ENCODE measurements at regions not wholly inside any gene's neighbourhood (a gene's known extent, or its start where the extent isn't known, plus 50 kb on each side); places are given as distances from the start of the nearest gene placed in this dataset.

DNA sequence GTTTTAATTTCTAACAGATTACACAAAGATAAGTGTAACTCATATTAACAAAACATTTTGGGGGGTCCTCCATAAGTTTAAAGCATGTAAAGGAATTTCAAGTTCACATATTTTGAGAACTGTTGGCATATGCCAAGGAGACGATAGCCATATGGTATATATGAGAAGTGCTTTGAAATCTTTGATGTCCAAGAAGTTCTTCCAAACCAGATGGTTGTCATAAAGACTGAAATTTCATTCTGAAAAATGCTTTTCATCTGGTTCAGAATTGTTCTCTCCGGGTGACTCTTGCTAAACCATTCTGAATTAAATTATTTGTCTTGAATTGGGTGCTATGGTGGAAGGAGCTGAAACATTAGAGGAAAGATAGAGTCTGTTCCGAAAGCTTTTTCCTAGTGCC, 513.0 kb upstream of the AKR1E2 start:
- Mint-ChIP-seq H3K27ac (no peak overlapping the region), H3K27me3 (peaks cover 22% of the 10 kb centered on the region), H3K36me3 (peaks cover 2% of the 10 kb centered on the region), H3K4me1 (no peaks in the 10 kb centered on the region), H3K9me3 (peaks cover 5% of the 10 kb centered on the region), H3K4me3 (no peak overlapping the region)
- DNase-seq: no peak
- no peak for ATAC-seq (ENCODE audit: low read depth)
- POLR2A ChIA-PET: no interaction called here

GRCh38 chr10:4312051-4312835, 513.8 kb upstream of the AKR1E2 start:
- Mint-ChIP-seq H3K27ac (no peak overlapping the region), H3K4me1 (no peaks in the 10 kb centered on the region), H3K36me3 (peaks cover 2% of the 10 kb centered on the region), H3K9me3 (peaks cover 5% of the 10 kb centered on the region), H3K27me3 (peaks cover 22% of the 10 kb centered on the region), H3K4me3 (no peak overlapping the region)
- DNase-seq: no peak
- no peak for ATAC-seq (ENCODE audit: low read depth)
- POLR2A ChIA-PET: no interaction called here

DNA sequence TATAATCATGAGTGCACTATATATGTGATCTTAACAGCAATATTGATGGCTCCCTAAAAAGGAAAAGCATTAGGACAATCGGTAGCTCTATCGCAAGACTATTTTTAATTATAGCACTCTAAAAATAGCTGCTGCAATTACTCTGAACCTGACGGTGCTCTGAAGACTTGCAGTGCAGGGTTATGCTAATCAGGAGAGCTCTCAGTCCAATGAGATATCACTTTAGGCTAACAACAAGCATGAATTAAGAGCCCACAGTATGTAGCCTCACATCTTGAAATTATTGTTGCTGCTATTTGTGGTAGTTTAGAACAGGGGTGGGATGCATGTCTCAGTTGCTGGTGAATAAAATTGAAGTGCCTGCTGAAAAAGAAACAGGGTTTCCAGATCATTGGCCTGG, 515.8 kb upstream of the AKR1E2 start:
- no peak for ATAC-seq (ENCODE audit: low read depth)
- Mint-ChIP-seq H3K4me1 (no peaks in the 10 kb centered on the region), H3K4me3 (no peak overlapping the region), H3K27me3 (peaks cover 20% of the 10 kb centered on the region), H3K27ac (no peak overlapping the region), H3K36me3 (peaks cover 2% of the 10 kb centered on the region), H3K9me3 (peaks cover 5% of the 10 kb centered on the region)
- no peak for DNase-seq
- POLR2A ChIA-PET: no interaction called here

- H3K27me3 Mint-ChIP-seq: peaks cover 21% of the 10 kb centered on the region
- peaks cover 2% of the 10 kb centered on the region for H3K36me3 Mint-ChIP-seq
- peaks cover 5% of the 10 kb centered on the region for H3K9me3 Mint-ChIP-seq
- POLR2A ChIA-PET: interaction anchor here (0.5 to 0.6 kb wide), 2 partner anchors 254 to 495 kb away, joined by 4 to 8 read pairs; no protein-coding TSS in a partner anchor
- no peak overlapping the region for H3K4me3 Mint-ChIP-seq
- H3K4me1 Mint-ChIP-seq: peaks cover 1% of the 10 kb centered on the region
- no peak for ATAC-seq (ENCODE audit: low read depth)
- no peak overlapping the region for H3K27ac Mint-ChIP-seq
- no peak for DNase-seq
Measured at GRCh38 chr10:4307910-4308309, 518.1 kb upstream of the AKR1E2 start.

- POLR2A ChIA-PET: no interaction called here
- H3K36me3 Mint-ChIP-seq: peaks cover 2% of the 10 kb centered on the region
- H3K4me1 Mint-ChIP-seq: peaks cover 1% of the 10 kb centered on the region
- H3K9me3 Mint-ChIP-seq: peaks cover 5% of the 10 kb centered on the region
- H3K4me3 Mint-ChIP-seq: no peak overlapping the region
- no peak overlapping the region for H3K27ac Mint-ChIP-seq
- peaks cover 22% of the 10 kb centered on the region for H3K27me3 Mint-ChIP-seq
- DNase-seq (no peak), ATAC-seq (ENCODE audit: low read depth) (no peak)
Measured at GRCh38 chr10:4306871-4307270, 519.1 kb upstream of the AKR1E2 start.

- DNase-seq (no peak), ATAC-seq (ENCODE audit: low read depth) (no peak)
- H3K27ac Mint-ChIP-seq: no peak overlapping the region
- POLR2A ChIA-PET: no interaction called here
- H3K4me1 Mint-ChIP-seq: peaks cover 1% of the 10 kb centered on the region
- no peak overlapping the region for H3K4me3 Mint-ChIP-seq
- H3K27me3 Mint-ChIP-seq: peaks cover 19% of the 10 kb centered on the region
- H3K9me3 Mint-ChIP-seq: peaks cover under 1% of the 10 kb centered on the region
- no peaks in the 10 kb centered on the region for H3K36me3 Mint-ChIP-seq
Measured at GRCh38 chr10:4303045-4303444, 518.0 kb upstream of the KLF6 start.

GRCh38 chr10:4301291-4302045, 516.5 kb upstream of the KLF6 start:
- no peak for ATAC-seq (ENCODE audit: low read depth)
- POLR2A ChIA-PET: no interaction called here

DNA sequence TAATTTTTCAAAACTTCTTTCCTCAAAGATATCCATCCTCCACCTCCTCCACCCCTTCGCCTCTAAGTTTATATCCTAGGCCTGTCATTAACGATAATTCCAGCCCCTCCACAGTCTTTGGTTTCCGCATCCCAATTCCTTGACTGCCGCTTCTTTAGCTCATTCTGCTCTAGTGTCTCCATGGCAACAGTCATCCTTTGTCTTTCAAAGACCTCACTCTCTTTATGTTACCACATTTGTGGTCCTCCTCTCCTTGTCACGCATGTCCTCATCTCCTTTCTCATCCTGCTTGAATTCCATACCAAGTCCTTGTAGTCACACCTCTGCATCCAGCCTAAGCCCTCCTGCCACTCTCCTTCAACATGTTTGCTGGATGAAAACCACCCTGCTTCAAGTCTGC, 511.2 kb upstream of the KLF6 start:
- no peak overlapping the region for H3K27ac Mint-ChIP-seq
- H3K36me3 Mint-ChIP-seq: no peaks in the 10 kb centered on the region
- no peaks in the 10 kb centered on the region for H3K4me1 Mint-ChIP-seq
- DNase-seq (no peak), ATAC-seq (ENCODE audit: low read depth) (no peak)
- H3K4me3 Mint-ChIP-seq: no peak overlapping the region
- POLR2A ChIA-PET: no interaction called here
- peaks cover 3% of the 10 kb centered on the region for H3K27me3 Mint-ChIP-seq
- peaks cover 2% of the 10 kb centered on the region for H3K9me3 Mint-ChIP-seq

More at GRCh38 chr10:4301291-4302045, 516.5 kb upstream of the KLF6 start:
- Mint-ChIP-seq H3K4me3 (no peak overlapping the region), H3K9me3 (peaks cover 2% of the 10 kb centered on the region), H3K27ac (no peak overlapping the region), H3K27me3 (peaks cover 15% of the 10 kb centered on the region), H3K4me1 (peaks cover 1% of the 10 kb centered on the region), H3K36me3 (no peaks in the 10 kb centered on the region)
- DNase-seq: no peak

DNA sequence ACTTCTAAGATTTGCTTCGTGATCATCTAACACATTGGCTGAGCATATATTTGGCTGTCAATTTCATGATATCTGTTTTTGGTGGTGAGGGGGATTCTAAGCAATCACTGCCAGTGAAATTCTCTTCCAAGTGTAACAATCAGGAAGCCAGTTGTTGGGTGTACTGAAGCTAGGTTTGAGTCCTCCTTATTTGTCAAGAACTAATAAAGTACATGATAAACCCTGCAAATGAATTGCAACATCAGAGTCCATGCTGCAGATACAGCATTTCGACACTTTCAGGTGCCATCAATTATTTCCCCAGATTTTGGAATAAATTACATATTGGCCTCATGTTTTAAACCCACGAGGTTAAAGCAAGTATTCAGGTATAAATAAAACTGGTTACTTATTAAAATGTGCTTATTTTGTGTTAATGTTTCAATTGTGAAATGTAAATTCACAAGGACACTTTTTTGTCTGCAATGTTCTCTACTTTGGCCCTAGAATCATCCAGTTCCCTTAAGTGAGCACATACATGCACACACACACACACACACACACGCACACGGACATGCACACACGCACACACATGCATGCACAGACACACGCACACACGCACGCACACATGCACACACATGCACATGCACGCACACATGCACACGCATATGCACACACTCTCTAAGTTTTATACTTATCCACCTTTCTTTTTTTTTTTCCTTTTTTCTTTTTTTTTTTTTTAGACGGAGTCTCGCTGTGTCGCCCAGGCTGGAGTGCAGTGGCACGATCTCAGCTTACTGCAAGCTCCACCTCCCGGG, 510.2 kb upstream of the KLF6 start:
- Mint-ChIP-seq H3K27me3 (peaks cover 3% of the 10 kb centered on the region), H3K27ac (no peak overlapping the region), H3K4me1 (no peaks in the 10 kb centered on the region), H3K9me3 (peaks cover 2% of the 10 kb centered on the region), H3K36me3 (no peaks in the 10 kb centered on the region), H3K4me3 (no peak overlapping the region)
- ATAC-seq (ENCODE audit: low read depth) (no peak), DNase-seq (no peak)
- POLR2A ChIA-PET: no interaction called here

- Mint-ChIP-seq H3K36me3 (no peaks in the 10 kb centered on the region), H3K27me3 (peaks cover 3% of the 10 kb centered on the region), H3K27ac (no peak overlapping the region), H3K4me3 (no peak overlapping the region), H3K9me3 (peaks cover 2% of the 10 kb centered on the region), H3K4me1 (no peaks in the 10 kb centered on the region)
- POLR2A ChIA-PET: no interaction called here
- no peak for ATAC-seq (ENCODE audit: low read depth)
- DNase-seq: no peak
Measured at GRCh38 chr10:4294271-4294670, 509.3 kb upstream of the KLF6 start.

GRCh38 chr10:4291990-4292389, 507.0 kb upstream of the KLF6 start:
- H3K27ac Mint-ChIP-seq: no peak overlapping the region
- no peaks in the 10 kb centered on the region for H3K4me1 Mint-ChIP-seq
- no peak overlapping the region for H3K4me3 Mint-ChIP-seq
- DNase-seq (no peak), ATAC-seq (ENCODE audit: low read depth) (no peak)
- POLR2A ChIA-PET: no interaction called here
- H3K27me3 Mint-ChIP-seq: peaks cover 6% of the 10 kb centered on the region
- no peaks in the 10 kb centered on the region for H3K9me3 Mint-ChIP-seq
- no peaks in the 10 kb centered on the region for H3K36me3 Mint-ChIP-seq

DNA sequence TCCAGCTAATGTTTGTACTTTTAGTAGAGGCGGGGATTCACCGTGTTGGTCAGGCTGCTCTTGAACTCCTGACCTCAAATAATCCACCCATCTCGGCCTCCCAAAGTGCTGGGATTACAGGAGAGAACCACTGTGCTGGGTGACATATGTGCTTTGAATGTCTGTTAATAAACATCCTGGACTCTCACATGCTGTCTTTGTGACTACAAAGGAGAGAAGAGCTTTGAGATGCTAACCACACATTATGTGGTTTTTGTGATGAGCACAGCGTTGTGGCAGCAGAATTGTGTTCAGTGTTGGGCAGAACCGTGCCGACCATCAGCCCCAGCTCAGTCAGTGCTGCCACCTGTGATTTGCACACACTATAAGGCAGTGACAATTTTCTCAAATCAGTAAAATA, 500.1 kb upstream of the KLF6 start:
- no peak for DNase-seq
- Mint-ChIP-seq H3K27me3 (peaks cover 5% of the 10 kb centered on the region), H3K4me3 (no peak overlapping the region), H3K4me1 (peaks cover 10% of the 10 kb centered on the region), H3K27ac (peak overlapping the region; percentile 15), H3K36me3 (no peaks in the 10 kb centered on the region), H3K9me3 (no peaks in the 10 kb centered on the region)
- POLR2A ChIA-PET: interaction anchor here (0.7 kb wide), 3 partner anchors 118 to 1345 kb away, joined by 3 read pairs; no protein-coding TSS in a partner anchor
- peak; percentile 67 for ATAC-seq (ENCODE audit: low read depth)

- DNase-seq: no peak
- Mint-ChIP-seq H3K9me3 (no peaks in the 10 kb centered on the region), H3K4me1 (peaks cover 10% of the 10 kb centered on the region), H3K4me3 (no peak overlapping the region), H3K36me3 (no peaks in the 10 kb centered on the region), H3K27ac (no peak overlapping the region), H3K27me3 (peaks cover 5% of the 10 kb centered on the region)
- POLR2A ChIA-PET: no interaction called here
- ATAC-seq (ENCODE audit: low read depth): no peak
Measured at GRCh38 chr10:4283846-4284610, 499.0 kb upstream of the KLF6 start.
